ENCODE measurements at regions not wholly inside any gene's neighbourhood (a gene's known extent, or its start where the extent isn't known, plus 50 kb on each side); places are given as distances from the start of the nearest gene placed in this dataset.
A peak's percentile ranks its signal among the peaks of the same experiment; 100 is the strongest.
"Not testable (repeated sequence)": the region's sequence is repeated elsewhere in the genome, so short reads cannot be mapped to it uniquely, and the experiment has no call there.

GRCh38 chr5:53172073-53172472, 62.5 kb upstream of the MOCS2 start:
- not testable (repeated sequence) for H3K4me1 ChIP-seq (ENCODE audit: control insufficient read depth in 3 of 3, insufficient read depth in 2 of 3, low read depth in 1 of 3, low read length in 2 of 3); FAIRE-seq

GRCh38 chr5:53172630-53173029, 63.1 kb upstream of the MOCS2 start:
- no peak for FAIRE-seq

More at GRCh38 chr5:53172073-53172472, 62.5 kb upstream of the MOCS2 start:
- H3K27me3 ChIP-seq (ENCODE audit: control insufficient read depth in 3 of 3, insufficient read depth in 3 of 3, low read length in 3 of 3); H3K27ac ChIP-seq (ENCODE audit: low read depth in 1 of 3, low read length in 2 of 3); H3K9me3 ChIP-seq (ENCODE audit: control insufficient read depth in 2 of 2, insufficient read depth in 1 of 2, low read depth in 1 of 2, low read length in 1 of 2); H3K4me3 ChIP-seq (ENCODE audit: low read depth in 1 of 3, low read length in 3 of 3); H3K36me3 ChIP-seq (ENCODE audit: control insufficient read depth in 3 of 3, insufficient read depth in 2 of 3, low read depth in 1 of 3, low read length in 3 of 3); DNase-seq: not testable (repeated sequence)

DNA sequence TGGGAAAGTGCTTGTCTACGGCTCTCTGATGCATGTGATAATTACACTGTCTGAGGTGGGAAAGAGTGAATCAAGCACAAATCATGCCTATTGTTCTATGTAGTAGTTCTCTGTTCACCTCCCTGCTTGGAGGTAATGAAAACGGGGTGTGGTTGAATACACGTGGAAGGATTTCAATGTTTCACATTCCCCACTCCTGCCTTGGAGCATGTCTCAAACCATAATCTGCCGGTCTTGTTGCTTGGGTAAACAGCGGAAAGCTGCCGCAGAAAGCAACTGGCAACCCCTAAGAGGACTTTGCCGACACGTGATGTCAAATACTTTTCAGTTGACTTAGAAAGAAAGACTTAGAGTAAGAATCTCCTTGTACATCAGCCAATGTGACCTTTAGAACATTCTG, 63.5 kb upstream of the MOCS2 start:
- H3K4me3 ChIP-seq (ENCODE audit: low read depth in 1 of 3, low read length in 3 of 3): no peak overlapping the region
- DNase-seq: peak; percentile 2 to 34
- H3K36me3 ChIP-seq (ENCODE audit: control insufficient read depth in 3 of 3, insufficient read depth in 2 of 3, low read depth in 1 of 3, low read length in 3 of 3): no peaks in the 10 kb centered on the region
- no peak overlapping the region for H3K27ac ChIP-seq (ENCODE audit: low read depth in 1 of 3, low read length in 2 of 3)
- WGBS, 3 donors: 43 to 69% (median 49%) methylated on average over 8 of the region's 8 CpGs
- no peak for FAIRE-seq
- H3K27me3 ChIP-seq (ENCODE audit: control insufficient read depth in 3 of 3, insufficient read depth in 3 of 3, low read length in 3 of 3): peaks cover 0 to 3% (median 0%) of the 10 kb centered on the region in 3 donors
- no peaks in the 10 kb centered on the region for H3K4me1 ChIP-seq (ENCODE audit: control insufficient read depth in 3 of 3, insufficient read depth in 2 of 3, low read depth in 1 of 3, low read length in 2 of 3)
- H3K9me3 ChIP-seq (ENCODE audit: control insufficient read depth in 2 of 2, insufficient read depth in 1 of 2, low read depth in 1 of 2, low read length in 1 of 2): no peaks in the 10 kb centered on the region

More at GRCh38 chr5:53172630-53173029, 63.1 kb upstream of the MOCS2 start:
- Histone ChIP-seq H3K36me3 (ENCODE audit: control insufficient read depth in 3 of 3, insufficient read depth in 2 of 3, low read depth in 1 of 3, low read length in 3 of 3) (no peaks in the 10 kb centered on the region), H3K4me1 (ENCODE audit: control insufficient read depth in 3 of 3, insufficient read depth in 2 of 3, low read depth in 1 of 3, low read length in 2 of 3) (no peaks in the 10 kb centered on the region), H3K27me3 (ENCODE audit: control insufficient read depth in 3 of 3, insufficient read depth in 3 of 3, low read length in 3 of 3) (peaks cover 0 to 3% (median 0%) of the 10 kb centered on the region in 3 donors), H3K27ac (ENCODE audit: low read depth in 1 of 3, low read length in 2 of 3) (no peak overlapping the region), H3K4me3 (ENCODE audit: low read depth in 1 of 3, low read length in 3 of 3) (no peak overlapping the region), H3K9me3 (ENCODE audit: control insufficient read depth in 2 of 2, insufficient read depth in 1 of 2, low read depth in 1 of 2, low read length in 1 of 2) (no peaks in the 10 kb centered on the region)
- WGBS, 3 donors: 84 to 90% (median 89%) methylated on average over 5 of the region's 5 CpGs
- DNase-seq: no peak

- no peak for FAIRE-seq
- 49 to 68% (median 62%) methylated on average over 4 of the region's 4 CpGs for WGBS, 3 donors
Measured at GRCh38 chr5:53178830-53179229, 69.3 kb upstream of the MOCS2 start.

DNA sequence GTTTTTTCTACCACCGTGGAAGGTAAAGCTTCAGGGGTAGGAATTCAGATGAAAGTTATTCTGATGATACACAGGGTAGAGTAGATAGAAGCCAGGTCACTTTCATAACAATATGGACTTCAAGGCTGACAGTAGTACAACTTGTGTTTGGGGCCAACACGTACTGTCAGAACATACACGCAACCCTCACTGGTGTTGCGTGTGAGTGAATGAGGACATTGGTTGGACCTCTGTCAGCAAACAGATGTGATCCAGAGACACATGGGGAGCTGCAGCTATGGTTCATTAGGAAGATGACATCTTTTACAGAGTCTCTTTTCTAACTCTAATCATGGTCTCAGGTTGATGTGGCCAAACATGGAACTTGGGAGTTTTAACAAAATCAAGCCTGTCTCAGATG, 70.1 kb upstream of the MOCS2 start:
- Histone ChIP-seq H3K4me3 (ENCODE audit: low read depth in 1 of 3, low read length in 3 of 3) (no peak overlapping the region), H3K27ac (ENCODE audit: low read depth in 1 of 3, low read length in 2 of 3) (no peak overlapping the region), H3K9me3 (ENCODE audit: control insufficient read depth in 2 of 2, insufficient read depth in 1 of 2, low read depth in 1 of 2, low read length in 1 of 2) (no peaks in the 10 kb centered on the region), H3K27me3 (ENCODE audit: control insufficient read depth in 3 of 3, insufficient read depth in 3 of 3, low read length in 3 of 3) (no peaks in the 10 kb centered on the region), H3K36me3 (ENCODE audit: control insufficient read depth in 3 of 3, insufficient read depth in 2 of 3, low read depth in 1 of 3, low read length in 3 of 3) (no peaks in the 10 kb centered on the region), H3K4me1 (ENCODE audit: control insufficient read depth in 3 of 3, insufficient read depth in 2 of 3, low read depth in 1 of 3, low read length in 2 of 3) (peaks cover 0 to 2% (median 0%) of the 10 kb centered on the region in 3 donors)
- no peak for FAIRE-seq
- 92 to 97% (median 97%) methylated on average over 4 of the region's 4 CpGs for WGBS, 3 donors
- DNase-seq: no peak

More at GRCh38 chr5:53178830-53179229, 69.3 kb upstream of the MOCS2 start:
- Histone ChIP-seq H3K27me3 (ENCODE audit: control insufficient read depth in 3 of 3, insufficient read depth in 3 of 3, low read length in 3 of 3) (no peaks in the 10 kb centered on the region), H3K4me3 (ENCODE audit: low read depth in 1 of 3, low read length in 3 of 3) (no peak overlapping the region), H3K27ac (ENCODE audit: low read depth in 1 of 3, low read length in 2 of 3) (no peak overlapping the region), H3K36me3 (ENCODE audit: control insufficient read depth in 3 of 3, insufficient read depth in 2 of 3, low read depth in 1 of 3, low read length in 3 of 3) (no peaks in the 10 kb centered on the region), H3K9me3 (ENCODE audit: control insufficient read depth in 2 of 2, insufficient read depth in 1 of 2, low read depth in 1 of 2, low read length in 1 of 2) (no peaks in the 10 kb centered on the region), H3K4me1 (ENCODE audit: control insufficient read depth in 3 of 3, insufficient read depth in 2 of 3, low read depth in 1 of 3, low read length in 2 of 3) (no peaks in the 10 kb centered on the region)
- no peak for DNase-seq

GRCh38 chr5:53180538-53180937, 71.0 kb upstream of the MOCS2 start:
- no peak overlapping the region for H3K27ac ChIP-seq (ENCODE audit: low read depth in 1 of 3, low read length in 2 of 3)
- H3K9me3 ChIP-seq (ENCODE audit: control insufficient read depth in 2 of 2, insufficient read depth in 1 of 2, low read depth in 1 of 2, low read length in 1 of 2): no peaks in the 10 kb centered on the region
- H3K4me3 ChIP-seq (ENCODE audit: low read depth in 1 of 3, low read length in 3 of 3): no peak overlapping the region
- H3K36me3 ChIP-seq (ENCODE audit: control insufficient read depth in 3 of 3, insufficient read depth in 2 of 3, low read depth in 1 of 3, low read length in 3 of 3): no peaks in the 10 kb centered on the region
- WGBS, 3 donors: 67 to 86% (median 73%) methylated on average over 5 of the region's 5 CpGs
- FAIRE-seq (no peak), DNase-seq (no peak)
- H3K27me3 ChIP-seq (ENCODE audit: control insufficient read depth in 3 of 3, insufficient read depth in 3 of 3, low read length in 3 of 3): no peaks in the 10 kb centered on the region
- H3K4me1 ChIP-seq (ENCODE audit: control insufficient read depth in 3 of 3, insufficient read depth in 2 of 3, low read depth in 1 of 3, low read length in 2 of 3): peaks cover 0 to 2% (median 0%) of the 10 kb centered on the region in 3 donors

GRCh38 chr5:53180991-53181390, 71.4 kb upstream of the MOCS2 start:
- no peak for FAIRE-seq
- 78 to 83% (median 79%) methylated on average over 1 of the region's 1 CpG for WGBS, 3 donors
- Histone ChIP-seq H3K36me3 (ENCODE audit: control insufficient read depth in 3 of 3, insufficient read depth in 2 of 3, low read depth in 1 of 3, low read length in 3 of 3) (no peaks in the 10 kb centered on the region), H3K4me3 (ENCODE audit: low read depth in 1 of 3, low read length in 3 of 3) (no peak overlapping the region), H3K27me3 (ENCODE audit: control insufficient read depth in 3 of 3, insufficient read depth in 3 of 3, low read length in 3 of 3) (no peaks in the 10 kb centered on the region), H3K27ac (ENCODE audit: low read depth in 1 of 3, low read length in 2 of 3) (no peak overlapping the region), H3K4me1 (ENCODE audit: control insufficient read depth in 3 of 3, insufficient read depth in 2 of 3, low read depth in 1 of 3, low read length in 2 of 3) (peaks cover 0 to 2% (median 0%) of the 10 kb centered on the region in 3 donors), H3K9me3 (ENCODE audit: control insufficient read depth in 2 of 2, insufficient read depth in 1 of 2, low read depth in 1 of 2, low read length in 1 of 2) (no peaks in the 10 kb centered on the region)
- DNase-seq: no peak

GRCh38 chr5:53183880-53184279, 74.3 kb upstream of the MOCS2 start:
- FAIRE-seq: no peak
- Histone ChIP-seq H3K27me3 (ENCODE audit: control insufficient read depth in 3 of 3, insufficient read depth in 3 of 3, low read length in 3 of 3) (no peaks in the 10 kb centered on the region), H3K4me1 (ENCODE audit: control insufficient read depth in 3 of 3, insufficient read depth in 2 of 3, low read depth in 1 of 3, low read length in 2 of 3) (peaks cover 0 to 2% (median 0%) of the 10 kb centered on the region in 3 donors), H3K4me3 (ENCODE audit: low read depth in 1 of 3, low read length in 3 of 3) (no peak overlapping the region), H3K27ac (ENCODE audit: low read depth in 1 of 3, low read length in 2 of 3) (no peak overlapping the region), H3K9me3 (ENCODE audit: control insufficient read depth in 2 of 2, insufficient read depth in 1 of 2, low read depth in 1 of 2, low read length in 1 of 2) (no peaks in the 10 kb centered on the region), H3K36me3 (ENCODE audit: control insufficient read depth in 3 of 3, insufficient read depth in 2 of 3, low read depth in 1 of 3, low read length in 3 of 3) (no peaks in the 10 kb centered on the region)
- WGBS, 3 donors: 75 to 88% (median 85%) methylated on average over 2 of the region's 2 CpGs
- DNase-seq: no peak

DNA sequence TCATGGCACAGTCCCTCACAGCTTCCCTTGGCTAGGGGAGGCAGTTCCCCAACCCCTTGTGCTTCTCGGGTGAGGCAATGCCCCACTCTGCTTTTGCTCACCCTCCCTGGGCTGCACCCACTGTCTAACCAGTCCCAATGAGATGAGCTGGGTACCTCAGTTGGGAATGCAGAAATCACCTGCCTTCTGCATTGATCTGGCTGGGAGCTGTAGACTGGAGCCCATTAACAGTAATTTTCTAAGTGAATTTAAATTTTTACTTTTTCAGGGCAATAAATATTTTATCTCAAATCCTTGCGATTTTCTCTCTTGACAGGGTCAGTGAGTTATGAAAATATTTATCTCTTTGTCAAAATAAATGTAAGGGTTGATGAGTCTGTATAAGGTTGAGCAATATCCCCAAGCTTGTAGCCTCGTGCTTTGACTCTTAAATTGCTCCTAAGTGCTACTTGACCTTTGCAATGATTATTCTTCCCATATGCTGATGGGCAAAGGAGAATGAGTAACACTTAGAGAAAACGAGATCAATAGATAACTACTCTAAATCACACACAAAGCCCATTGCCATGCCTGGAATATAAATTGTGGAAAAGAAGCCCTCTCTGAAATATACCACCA, 82.1 kb upstream of the MOCS2 start:
- no peaks in the 10 kb centered on the region for H3K4me1 ChIP-seq (ENCODE audit: control insufficient read depth in 3 of 3, insufficient read depth in 2 of 3, low read depth in 1 of 3, low read length in 2 of 3)

More for the DNA sequence above, 82.1 kb upstream of the MOCS2 start:
- H3K4me3 ChIP-seq (ENCODE audit: low read depth in 1 of 3, low read length in 3 of 3): no peak overlapping the region
- H3K27ac ChIP-seq (ENCODE audit: low read depth in 1 of 3, low read length in 2 of 3): no peak overlapping the region
- DNase-seq (no peak), FAIRE-seq (no peak)
- H3K27me3 ChIP-seq (ENCODE audit: control insufficient read depth in 3 of 3, insufficient read depth in 3 of 3, low read length in 3 of 3): peaks cover 0 to 3% (median 0%) of the 10 kb centered on the region in 3 donors
- 44 to 55% (median 52%) methylated on average over 4 of the region's 4 CpGs for WGBS, 3 donors
- no peaks in the 10 kb centered on the region for H3K36me3 ChIP-seq (ENCODE audit: control insufficient read depth in 3 of 3, insufficient read depth in 2 of 3, low read depth in 1 of 3, low read length in 3 of 3)
- no peaks in the 10 kb centered on the region for H3K9me3 ChIP-seq (ENCODE audit: control insufficient read depth in 2 of 2, insufficient read depth in 1 of 2, low read depth in 1 of 2, low read length in 1 of 2)
